ENCODE measurements at regions not wholly inside any gene's neighbourhood (a gene's known extent, or its start where the extent isn't known, plus 50 kb on each side); places are given as distances from the start of the nearest gene placed in this dataset.

- H3K27ac Mint-ChIP-seq = no peak overlapping the region
- DNase-seq (no peak), ATAC-seq (no peak)
- H3K27me3 Mint-ChIP-seq = peaks cover 16% of the 10 kb centered on the region
- no peaks in the 10 kb centered on the region for H3K9me3 Mint-ChIP-seq
- H3K4me3 Mint-ChIP-seq = no peak overlapping the region
- H3K36me3 Mint-ChIP-seq (ENCODE audit: low read depth) = no peaks in the 10 kb centered on the region
- H3K4me1 Mint-ChIP-seq = peaks cover 31% of the 10 kb centered on the region
Observed at GRCh38 chr6:113636357-113636824, 220.8 kb upstream of the MARCKS start.

GRCh38 chr6:113640051-113640450, 217.1 kb upstream of the MARCKS start:
- no peaks in the 10 kb centered on the region for H3K9me3 Mint-ChIP-seq
- no peak overlapping the region for H3K4me3 Mint-ChIP-seq
- no peak for DNase-seq
- H3K27ac Mint-ChIP-seq = no peak overlapping the region
- peaks cover 16% of the 10 kb centered on the region for H3K27me3 Mint-ChIP-seq
- no peak for ATAC-seq
- H3K36me3 Mint-ChIP-seq (ENCODE audit: low read depth) = no peaks in the 10 kb centered on the region
- H3K4me1 Mint-ChIP-seq = peaks cover 8% of the 10 kb centered on the region

- H3K27me3 Mint-ChIP-seq = peaks cover 12% of the 10 kb centered on the region
- H3K4me3 Mint-ChIP-seq = no peak overlapping the region
- no peaks in the 10 kb centered on the region for H3K9me3 Mint-ChIP-seq
- ATAC-seq (no peak), DNase-seq (no peak)
- peaks cover 5% of the 10 kb centered on the region for H3K4me1 Mint-ChIP-seq
- H3K27ac Mint-ChIP-seq = no peak overlapping the region
- H3K36me3 Mint-ChIP-seq (ENCODE audit: low read depth) = no peaks in the 10 kb centered on the region
Observed at GRCh38 chr6:113642001-113642713, 215.0 kb upstream of the MARCKS start.

- no peaks in the 10 kb centered on the region for H3K36me3 Mint-ChIP-seq (ENCODE audit: low read depth)
- H3K4me3 Mint-ChIP-seq = no peak overlapping the region
- H3K4me1 Mint-ChIP-seq = peaks cover 5% of the 10 kb centered on the region
- no peak for ATAC-seq
- no peak overlapping the region for H3K27ac Mint-ChIP-seq
- H3K27me3 Mint-ChIP-seq = peaks cover 17% of the 10 kb centered on the region
- DNase-seq = no peak
- no peaks in the 10 kb centered on the region for H3K9me3 Mint-ChIP-seq
Observed at GRCh38 chr6:113642714-113643406, 214.3 kb upstream of the MARCKS start.

- H3K36me3 Mint-ChIP-seq (ENCODE audit: low read depth) = no peaks in the 10 kb centered on the region
- no peak overlapping the region for H3K4me3 Mint-ChIP-seq
- H3K4me1 Mint-ChIP-seq = peaks cover 5% of the 10 kb centered on the region
- no peak overlapping the region for H3K27ac Mint-ChIP-seq
- H3K27me3 Mint-ChIP-seq = peaks cover 11% of the 10 kb centered on the region
- no peaks in the 10 kb centered on the region for H3K9me3 Mint-ChIP-seq
- no peak for DNase-seq
- no peak for ATAC-seq
Observed at GRCh38 chr6:113643407-113643770, 213.8 kb upstream of the MARCKS start.

- no peak overlapping the region for H3K4me3 Mint-ChIP-seq
- ATAC-seq (no peak), DNase-seq (no peak)
- H3K36me3 Mint-ChIP-seq (ENCODE audit: low read depth) = no peaks in the 10 kb centered on the region
- peaks cover 14% of the 10 kb centered on the region for H3K27me3 Mint-ChIP-seq
- H3K27ac Mint-ChIP-seq = no peak overlapping the region
- H3K4me1 Mint-ChIP-seq = peaks cover 5% of the 10 kb centered on the region
- H3K9me3 Mint-ChIP-seq = no peaks in the 10 kb centered on the region
Observed at GRCh38 chr6:113644861-113645575, 212.1 kb upstream of the MARCKS start.

GRCh38 chr6:113645576-113645970, 211.6 kb upstream of the MARCKS start:
- H3K9me3 Mint-ChIP-seq = no peaks in the 10 kb centered on the region

GRCh38 chr6:113645986-113646385, 211.2 kb upstream of the MARCKS start:
- Mint-ChIP-seq H3K27me3 (peaks cover 18% of the 10 kb centered on the region), H3K27ac (no peak overlapping the region), H3K36me3 (ENCODE audit: low read depth) (no peaks in the 10 kb centered on the region), H3K4me3 (no peak overlapping the region), H3K4me1 (peaks cover 5% of the 10 kb centered on the region), H3K9me3 (no peaks in the 10 kb centered on the region)
- ATAC-seq (no peak), DNase-seq (no peak)

More at GRCh38 chr6:113645576-113645970, 211.6 kb upstream of the MARCKS start:
- Mint-ChIP-seq H3K27ac (no peak overlapping the region), H3K4me1 (peaks cover 5% of the 10 kb centered on the region), H3K36me3 (ENCODE audit: low read depth) (no peaks in the 10 kb centered on the region), H3K27me3 (peaks cover 15% of the 10 kb centered on the region), H3K4me3 (no peak overlapping the region)
- ATAC-seq (no peak), DNase-seq (no peak)

GRCh38 chr6:113646701-113647100, 210.4 kb upstream of the MARCKS start:
- peaks cover 17% of the 10 kb centered on the region for H3K27me3 Mint-ChIP-seq
- H3K36me3 Mint-ChIP-seq (ENCODE audit: low read depth) = no peaks in the 10 kb centered on the region
- DNase-seq = no peak
- H3K27ac Mint-ChIP-seq = no peak overlapping the region
- peaks cover 5% of the 10 kb centered on the region for H3K4me1 Mint-ChIP-seq
- no peaks in the 10 kb centered on the region for H3K9me3 Mint-ChIP-seq
- no peak for ATAC-seq
- H3K4me3 Mint-ChIP-seq = no peak overlapping the region

GRCh38 chr6:113647143-113647889, 209.8 kb upstream of the MARCKS start:
- Mint-ChIP-seq H3K4me3 (no peak overlapping the region), H3K9me3 (no peaks in the 10 kb centered on the region), H3K27me3 (peaks cover 19% of the 10 kb centered on the region), H3K27ac (no peak overlapping the region), H3K4me1 (peaks cover 5% of the 10 kb centered on the region), H3K36me3 (ENCODE audit: low read depth) (no peaks in the 10 kb centered on the region)
- DNase-seq (no peak), ATAC-seq (no peak)

GRCh38 chr6:113648698-113649097, 208.4 kb upstream of the MARCKS start:
- peaks cover 19% of the 10 kb centered on the region for H3K27me3 Mint-ChIP-seq
- no peaks in the 10 kb centered on the region for H3K9me3 Mint-ChIP-seq
- no peak overlapping the region for H3K27ac Mint-ChIP-seq
- H3K36me3 Mint-ChIP-seq (ENCODE audit: low read depth) = no peaks in the 10 kb centered on the region
- DNase-seq = no peak
- no peak for ATAC-seq
- H3K4me3 Mint-ChIP-seq = no peak overlapping the region
- H3K4me1 Mint-ChIP-seq = peaks cover 5% of the 10 kb centered on the region

- Mint-ChIP-seq H3K36me3 (ENCODE audit: low read depth) (no peaks in the 10 kb centered on the region), H3K27me3 (peaks cover 19% of the 10 kb centered on the region), H3K27ac (no peak overlapping the region), H3K9me3 (no peaks in the 10 kb centered on the region), H3K4me1 (peaks cover 5% of the 10 kb centered on the region), H3K4me3 (no peak overlapping the region)
- no peak for ATAC-seq
- DNase-seq = no peak
Observed at GRCh38 chr6:113649276-113649675, 207.9 kb upstream of the MARCKS start.

- ATAC-seq = no peak
- no peaks in the 10 kb centered on the region for H3K36me3 Mint-ChIP-seq (ENCODE audit: low read depth)
- no peaks in the 10 kb centered on the region for H3K4me1 Mint-ChIP-seq
- no peaks in the 10 kb centered on the region for H3K9me3 Mint-ChIP-seq
- peaks cover 19% of the 10 kb centered on the region for H3K27me3 Mint-ChIP-seq
- no peak overlapping the region for H3K27ac Mint-ChIP-seq
- H3K4me3 Mint-ChIP-seq = no peak overlapping the region
- DNase-seq = no peak
Observed at GRCh38 chr6:113649880-113650609, 207.1 kb upstream of the MARCKS start.

GRCh38 chr6:113650610-113650979, 206.6 kb upstream of the MARCKS start:
- no peak overlapping the region for H3K4me3 Mint-ChIP-seq
- no peaks in the 10 kb centered on the region for H3K4me1 Mint-ChIP-seq
- ATAC-seq (no peak), DNase-seq (no peak)
- H3K27me3 Mint-ChIP-seq = peaks cover 19% of the 10 kb centered on the region
- peak overlapping the region; percentile 37 for H3K27ac Mint-ChIP-seq
- no peaks in the 10 kb centered on the region for H3K36me3 Mint-ChIP-seq (ENCODE audit: low read depth)
- H3K9me3 Mint-ChIP-seq = no peaks in the 10 kb centered on the region
